ENCODE measurements at regions not wholly inside any gene's neighbourhood (a gene's known extent, or its start where the extent isn't known, plus 50 kb on each side); places are given as distances from the start of the nearest gene placed in this dataset.

DNA sequence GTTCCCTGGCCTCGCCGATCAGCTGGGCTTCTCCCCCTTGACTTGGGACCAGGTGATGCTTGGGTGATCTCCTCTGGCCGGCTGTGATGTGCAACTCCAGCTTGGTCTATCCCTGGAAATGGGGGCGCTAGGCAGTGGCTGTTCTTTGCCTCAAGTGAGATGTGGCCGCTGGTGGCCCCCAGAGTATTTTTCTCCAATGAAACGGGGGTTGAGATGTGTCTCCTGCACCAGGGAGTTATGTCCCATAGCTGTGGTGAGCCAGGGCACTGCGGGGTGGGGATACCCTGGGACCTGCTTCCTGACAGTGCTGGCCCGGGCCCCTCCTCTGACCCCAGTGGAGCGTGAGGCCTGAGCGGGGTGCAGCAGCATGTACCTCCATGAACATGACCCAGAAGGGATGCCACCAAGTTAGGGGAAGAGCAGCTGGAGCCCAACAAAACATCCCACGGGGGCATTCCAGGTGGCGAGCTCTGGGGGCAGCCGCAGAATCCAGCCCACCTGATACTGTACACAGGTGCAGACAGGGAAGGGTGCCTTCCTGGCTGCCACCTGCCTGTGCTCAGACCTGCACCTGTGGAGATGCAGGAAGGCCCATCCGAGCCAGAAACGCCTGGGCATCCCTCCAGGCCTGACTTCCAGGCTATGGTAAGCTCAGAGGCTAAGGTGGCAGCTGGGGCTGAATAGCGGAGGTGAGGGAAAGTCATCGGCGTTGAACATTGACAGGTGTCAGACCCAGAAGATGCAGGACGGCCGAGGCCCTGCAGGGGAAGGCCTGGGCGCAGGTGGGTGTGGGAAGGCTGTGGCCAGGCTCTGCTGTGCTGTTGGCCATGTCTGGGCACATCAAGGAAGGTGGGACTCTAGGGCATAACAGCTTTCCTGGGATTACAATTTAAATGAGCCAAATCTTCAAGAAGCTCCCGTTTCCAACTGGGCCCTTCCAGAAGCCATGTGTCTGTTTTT is 97.3 kb downstream of the CTTN start:
- no peak overlapping the region for H3K27ac ChIP-seq
- H3K36me3 ChIP-seq (replicated peaks), result no peaks in the 10 kb centered on the region
- no peak overlapping the region for H3K4me3 ChIP-seq (ENCODE audit: low read depth, low read length)
- no peak for DNase-seq
- TF ChIP-seq, protein P1, sequence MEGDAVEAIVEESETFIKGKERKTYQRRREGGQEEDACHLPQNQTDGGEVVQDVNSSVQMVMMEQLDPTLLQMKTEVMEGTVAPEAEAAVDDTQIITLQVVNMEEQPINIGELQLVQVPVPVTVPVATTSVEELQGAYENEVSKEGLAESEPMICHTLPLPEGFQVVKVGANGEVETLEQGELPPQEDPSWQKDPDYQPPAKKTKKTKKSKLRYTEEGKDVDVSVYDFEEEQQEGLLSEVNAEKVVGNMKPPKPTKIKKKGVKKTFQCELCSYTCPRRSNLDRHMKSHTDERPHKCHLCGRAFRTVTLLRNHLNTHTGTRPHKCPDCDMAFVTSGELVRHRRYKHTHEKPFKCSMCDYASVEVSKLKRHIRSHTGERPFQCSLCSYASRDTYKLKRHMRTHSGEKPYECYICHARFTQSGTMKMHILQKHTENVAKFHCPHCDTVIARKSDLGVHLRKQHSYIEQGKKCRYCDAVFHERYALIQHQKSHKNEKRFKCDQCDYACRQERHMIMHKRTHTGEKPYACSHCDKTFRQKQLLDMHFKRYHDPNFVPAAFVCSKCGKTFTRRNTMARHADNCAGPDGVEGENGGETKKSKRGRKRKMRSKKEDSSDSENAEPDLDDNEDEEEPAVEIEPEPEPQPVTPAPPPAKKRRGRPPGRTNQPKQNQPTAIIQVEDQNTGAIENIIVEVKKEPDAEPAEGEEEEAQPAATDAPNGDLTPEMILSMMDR (IDR thresholded peaks at IDR 0.05; ENCODE audit: low read depth, low read length, missing control alignments), result no peak
- in situ Hi-C loops (cut with HindIII; ENCODE audit: low pct_ligation_motif_present, low sequenced_read_pairs), result no loop called here
- no peaks in the 10 kb centered on the region for H3K27me3 ChIP-seq (replicated peaks)

- Histone ChIP-seq H3K27ac (no peak overlapping the region), H3K27me3 (replicated peaks) (no peaks in the 10 kb centered on the region), H3K4me3 (ENCODE audit: low read depth, low read length) (no peak overlapping the region), H3K36me3 (replicated peaks) (no peaks in the 10 kb centered on the region)
- in situ Hi-C loops (cut with HindIII; ENCODE audit: low pct_ligation_motif_present, low sequenced_read_pairs), result no loop called here
- TF ChIP-seq, protein P1 (IDR thresholded peaks at IDR 0.05; ENCODE audit: low read depth, low read length, missing control alignments), result no peak
- DNase-seq, result no peak
These were observed 98.5 kb downstream of the CTTN start for GRCh38 chr11:70496591-70497535.

DNA sequence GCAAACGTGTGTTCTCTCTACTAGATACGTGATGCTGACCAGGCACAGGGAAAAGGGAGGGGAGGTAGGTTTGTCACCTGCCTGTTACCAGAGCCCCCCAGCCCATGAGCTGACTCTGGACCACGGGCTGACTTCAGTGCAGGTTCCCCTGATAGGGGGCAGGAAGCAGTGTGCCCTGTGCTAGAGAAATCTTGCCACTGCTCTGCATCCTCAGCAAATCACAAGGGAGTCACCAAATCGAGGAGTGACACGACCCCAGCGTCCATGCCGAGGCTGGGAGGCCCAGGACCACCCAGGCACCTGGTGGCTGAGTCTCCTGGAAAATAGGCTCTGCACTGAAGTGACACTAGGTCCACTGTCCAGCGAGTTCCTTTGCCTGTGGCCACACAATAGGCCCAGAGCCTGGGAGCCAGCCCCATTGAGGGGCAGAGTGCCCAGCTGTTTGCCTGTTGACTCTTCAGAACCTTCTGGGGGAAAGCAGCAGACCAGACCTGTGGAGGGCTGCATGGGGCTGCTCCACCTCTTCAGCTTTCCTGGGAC is 99.3 kb downstream of the CTTN start:
- no peak for DNase-seq
- TF ChIP-seq, protein P1 (IDR thresholded peaks at IDR 0.05; ENCODE audit: low read depth, low read length, missing control alignments), result no peak
- Histone ChIP-seq H3K36me3 (replicated peaks) (no peaks in the 10 kb centered on the region), H3K27ac (no peak overlapping the region), H3K27me3 (replicated peaks) (no peaks in the 10 kb centered on the region), H3K4me3 (ENCODE audit: low read depth, low read length) (no peak overlapping the region)
- in situ Hi-C loops (cut with HindIII; ENCODE audit: low pct_ligation_motif_present, low sequenced_read_pairs), result no loop called here

DNA sequence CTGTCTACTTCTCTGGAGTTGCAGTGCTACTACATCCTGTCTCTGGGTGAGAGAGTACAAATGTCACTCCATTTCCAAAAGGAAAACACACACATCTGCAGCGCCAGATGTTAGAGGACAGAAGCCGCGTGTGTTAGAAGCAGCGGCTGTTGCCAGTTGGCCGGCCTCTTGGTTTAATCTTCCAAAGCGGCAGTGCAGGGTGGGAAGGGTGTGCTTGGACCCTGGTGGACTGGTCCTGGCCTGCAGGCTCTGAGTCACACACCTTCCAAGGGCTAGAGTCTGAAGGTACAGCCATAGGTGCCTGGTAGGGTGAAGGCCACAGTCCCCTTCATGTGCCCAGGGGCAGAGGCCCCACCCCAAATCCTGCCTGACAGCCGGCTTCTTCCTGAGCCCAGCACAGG is 99.8 kb downstream of the CTTN start:
- no peak for DNase-seq
- no peaks in the 10 kb centered on the region for H3K27me3 ChIP-seq (replicated peaks)
- H3K4me3 ChIP-seq (ENCODE audit: low read depth, low read length), result no peak overlapping the region
- TF ChIP-seq, protein P1 (IDR thresholded peaks at IDR 0.05; ENCODE audit: low read depth, low read length, missing control alignments), result no peak
- in situ Hi-C loops (cut with HindIII; ENCODE audit: low pct_ligation_motif_present, low sequenced_read_pairs), result no loop called here
- H3K27ac ChIP-seq, result no peak overlapping the region
- no peaks in the 10 kb centered on the region for H3K36me3 ChIP-seq (replicated peaks)

GRCh38 chr11:70498976-70499801 is 100.9 kb downstream of the CTTN start:
- Histone ChIP-seq H3K36me3 (replicated peaks) (no peaks in the 10 kb centered on the region), H3K27ac (no peak overlapping the region), H3K4me3 (ENCODE audit: low read depth, low read length) (no peak overlapping the region), H3K27me3 (replicated peaks) (no peaks in the 10 kb centered on the region)
- in situ Hi-C loops (cut with HindIII; ENCODE audit: low pct_ligation_motif_present, low sequenced_read_pairs), result no loop called here
- DNase-seq, result no peak
- TF ChIP-seq, protein P1 (IDR thresholded peaks at IDR 0.05; ENCODE audit: low read depth, low read length, missing control alignments), result no peak
